Body of pancreas (tissue), 4 donors: ENCODE measurements at regions not wholly inside any gene's neighbourhood (a gene's known extent, or its start where the extent isn't known, plus 50 kb on each side); places are given as distances from the start of the nearest gene placed in this dataset.

Source experiments
- CTCF ChIP-seq, 7 experiments: fragments of 450-650 bp in 4 of 7; fragments of 200-600 bp in 3 of 7; sonication (generic) in 3 of 7; IDR thresholded peaks; one replicate each; pipeline ENCODE4 v1.5.1; 2016 to 2019; ENCODE audit warnings: antibody characterized with exemption in 7 of 7
- POLR2A ChIP-seq, 3 donors: fragments of 450-650 bp; IDR thresholded peaks; one replicate each; pipeline ENCODE4 v1.6.1; 2016; ENCODE audit warnings: antibody characterized with exemption in 3 of 3, mild to moderate bottlenecking in 2 of 3

- no peak for TF ChIP-seq CTCF (IDR thresholded peaks at IDR 0.05)
- TF ChIP-seq POLR2A (IDR thresholded peaks at IDR 0.05): no peak
Observed at GRCh38 chr3:6264906-6265305, 596.0 kb upstream of the GRM7 start.
